RWPE2 (cell line): ENCODE measurements at regions not wholly inside any gene's neighbourhood (a gene's known extent, or its start where the extent isn't known, plus 50 kb on each side); places are given as distances from the start of the nearest gene placed in this dataset.
A peak's percentile ranks its signal among the peaks of the same experiment; 100 is the strongest.

Source experiments
- ATAC-seq: fragments of 200-7000 bp; cut with Tn5 transposase; 3 replicates; pipeline ENCODE4 v1.9.1; 2021; ENCODE audit warnings: low read depth
- DNase-seq: peaks from one replicate; pipeline ENCODE4 v3.0.0-alpha.2; 2020; ENCODE audit warnings: low spot score
- H3K27ac ChIP-seq: fragments of 450-650 bp; 2 replicates; pipeline ENCODE4 v1.5.1; 2017; ENCODE audit warnings: mild to moderate bottlenecking; ENCODE audit not compliant: poor library complexity, severe bottlenecking
- H3K27me3 ChIP-seq: fragments of 250-450 bp; sonication (Bioruptor Pico); 2 replicates; pipeline ENCODE4 v1.5.1; 2021; ENCODE audit warnings: mild to moderate bottlenecking, moderate library complexity; ENCODE audit not compliant: insufficient read depth, poor library complexity, severe bottlenecking
- H3K36me3 ChIP-seq: fragments of 250-450 bp; sonication (Bioruptor Pico); 2 replicates; pipeline ENCODE4 v1.5.1; 2020; ENCODE audit warnings: low read depth, mild to moderate bottlenecking, moderate library complexity
- H3K4me1 ChIP-seq: fragments of 250-450 bp; sonication (Bioruptor Pico); 2 replicates; pipeline ENCODE4 v1.5.1; 2021; ENCODE audit warnings: mild to moderate bottlenecking, moderate library complexity; ENCODE audit not compliant: insufficient read depth, poor library complexity, severe bottlenecking
- H3K4me3 ChIP-seq: fragments of 250-450 bp; sonication (Bioruptor Pico); 2 replicates; pipeline ENCODE4 v1.5.1; 2021; ENCODE audit warnings: mild to moderate bottlenecking, moderate library complexity; ENCODE audit not compliant: severe bottlenecking
- H3K9me3 ChIP-seq: fragments of 250-450 bp; sonication (Bioruptor Pico); 2 replicates; pipeline ENCODE4 v1.5.1; 2021; ENCODE audit warnings: mild to moderate bottlenecking, moderate library complexity; ENCODE audit not compliant: severe bottlenecking
- CTCF ChIP-seq: fragments of 450-650 bp; IDR thresholded peaks from one replicate; pipeline ENCODE4 v1.5.1; 2017; ENCODE audit warnings: mild to moderate bottlenecking, moderate library complexity; ENCODE audit not compliant: poor library complexity, severe bottlenecking

- TF ChIP-seq CTCF = no peak
Measured at GRCh38 chr12:114254998-114255397, 150.9 kb downstream of the TBX5 start.

GRCh38 chr12:114253976-114254778, 151.8 kb downstream of the TBX5 start:
- ATAC-seq = no peak
- Histone ChIP-seq H3K4me3 (no peak overlapping the region), H3K36me3 (no peaks in the 10 kb centered on the region), H3K27me3 (peaks cover 3% of the 10 kb centered on the region), H3K9me3 (no peaks in the 10 kb centered on the region), H3K4me1 (no peaks in the 10 kb centered on the region), H3K27ac (no peak overlapping the region)
- no peak for TF ChIP-seq CTCF
- no peak for DNase-seq

More at GRCh38 chr12:114254998-114255397, 150.9 kb downstream of the TBX5 start:
- Histone ChIP-seq H3K9me3 (no peaks in the 10 kb centered on the region), H3K27ac (no peak overlapping the region), H3K4me1 (no peaks in the 10 kb centered on the region), H3K27me3 (peaks cover 1% of the 10 kb centered on the region), H3K36me3 (no peaks in the 10 kb centered on the region), H3K4me3 (no peak overlapping the region)
- no peak for ATAC-seq
- no peak for DNase-seq

GRCh38 chr12:114248527-114248926, 157.4 kb downstream of the TBX5 start:
- TF ChIP-seq CTCF = no peak
- ATAC-seq (no peak), DNase-seq (no peak)
- peaks cover 3% of the 10 kb centered on the region for H3K27me3 ChIP-seq
- H3K9me3 ChIP-seq = no peaks in the 10 kb centered on the region
- no peak overlapping the region for H3K4me3 ChIP-seq
- no peak overlapping the region for H3K27ac ChIP-seq
- H3K4me1 ChIP-seq = no peaks in the 10 kb centered on the region
- no peaks in the 10 kb centered on the region for H3K36me3 ChIP-seq

GRCh38 chr12:114245555-114245954, 160.4 kb downstream of the TBX5 start:
- H3K4me3 ChIP-seq = no peak overlapping the region
- no peak overlapping the region for H3K27ac ChIP-seq
- peaks cover 3% of the 10 kb centered on the region for H3K27me3 ChIP-seq
- no peak for ATAC-seq
- no peaks in the 10 kb centered on the region for H3K4me1 ChIP-seq
- no peaks in the 10 kb centered on the region for H3K36me3 ChIP-seq
- peak; percentile 23 for TF ChIP-seq CTCF
- no peaks in the 10 kb centered on the region for H3K9me3 ChIP-seq
- no peak for DNase-seq

- Histone ChIP-seq H3K4me1 (no peaks in the 10 kb centered on the region), H3K27me3 (no peaks in the 10 kb centered on the region), H3K27ac (no peak overlapping the region), H3K4me3 (no peak overlapping the region), H3K36me3 (no peaks in the 10 kb centered on the region), H3K9me3 (no peaks in the 10 kb centered on the region)
- DNase-seq (no peak), ATAC-seq (no peak)
- no peak for TF ChIP-seq CTCF
Measured at GRCh38 chr12:114241973-114242434, 163.9 kb downstream of the TBX5 start.
